Dermis microvascular lymphatic vessel endothelial cell (primary cell): ENCODE measurements at regions not wholly inside any gene's neighbourhood (a gene's known extent, or its start where the extent isn't known, plus 50 kb on each side); places are given as distances from the start of the nearest gene placed in this dataset.

Source experiments
- DNase-seq, 2 donors: peaks; one replicate each; pipeline versions ENCODE4 v3.0.0 to v3.0.0-alpha.2; 2010; ENCODE audit warnings: low read depth in 2 of 2

GRCh38 chr3:70386043-70386442 lies 73.6 kb upstream of the MDFIC2 start:
- DNase-seq: no peak

GRCh38 chr3:70383360-70383831 lies 71.0 kb upstream of the MDFIC2 start:
- DNase-seq: no peak

GRCh38 chr3:70374179-70374578 lies 61.7 kb upstream of the MDFIC2 start:
- no peak for DNase-seq
